Mesendoderm (in vitro differentiated cells): ENCODE measurements at regions not wholly inside any gene's neighbourhood (a gene's known extent, or its start where the extent isn't known, plus 50 kb on each side); places are given as distances from the start of the nearest gene placed in this dataset.

Source experiments
- DNase-seq: peaks from one replicate; pipeline ENCODE4 v3.0.0; 2013
- H2AK5ac ChIP-seq: 2 replicates; pipeline ENCODE4 v1.6.1; 2013; ENCODE audit warnings: low read length, inconsistent platforms
- H2BK120ac ChIP-seq: 2 replicates; pipeline ENCODE4 v1.6.1; 2013; ENCODE audit warnings: low read depth, mild to moderate bottlenecking, low read length, moderate library complexity, mixed read lengths
- H2BK15ac ChIP-seq: replicated peaks from 2 replicates; pipeline ENCODE4 v1.6.1; 2013; ENCODE audit warnings: low read depth, mild to moderate bottlenecking, moderate library complexity
- H2BK5ac ChIP-seq: 2 replicates; pipeline ENCODE4 v1.6.1; 2013; ENCODE audit warnings: low read length, inconsistent platforms
- H3K18ac ChIP-seq: 2 replicates; pipeline ENCODE4 v1.6.1; 2013; ENCODE audit warnings: mild to moderate bottlenecking, low read length, mixed read lengths
- H3K23ac ChIP-seq: one replicate; pipeline ENCODE4 v1.6.1; 2013; ENCODE audit warnings: low read length
- H3K27ac ChIP-seq: 2 replicates; pipeline ENCODE4 v1.5.1; 2013; ENCODE audit warnings: low read depth, mild to moderate bottlenecking, inconsistent platforms, low read length, moderate library complexity
- H3K27me3 ChIP-seq: 2 replicates; pipeline ENCODE4 v1.6.1; 2013; ENCODE audit warnings: low read length, control low read depth, mild to moderate bottlenecking, inconsistent platforms; ENCODE audit not compliant: insufficient read depth, poor library complexity
- H3K36me3 ChIP-seq: 2 replicates; pipeline ENCODE4 v1.6.1; 2013; ENCODE audit warnings: low read length, inconsistent platforms; ENCODE audit not compliant: control insufficient read depth, insufficient read depth
- H3K4ac ChIP-seq: one replicate; pipeline ENCODE4 v1.6.1; 2013; ENCODE audit warnings: low read depth, mild to moderate bottlenecking, low read length, moderate library complexity
- H3K4me1 ChIP-seq: 2 replicates; pipeline ENCODE4 v1.6.1; 2013; ENCODE audit warnings: low read depth, low read length, inconsistent platforms; ENCODE audit not compliant: control insufficient read depth
- H3K4me2 ChIP-seq: 2 replicates; pipeline ENCODE4 v1.6.1; 2013; ENCODE audit warnings: low read length
- H3K4me3 ChIP-seq: 2 replicates; pipeline ENCODE4 v1.5.1; 2013; ENCODE audit warnings: mild to moderate bottlenecking, low read length
- H3K56ac ChIP-seq: one replicate; pipeline ENCODE4 v1.6.1; 2013; ENCODE audit warnings: low read length
- H3K79me1 ChIP-seq: 2 replicates; pipeline ENCODE4 v1.6.1; 2013; ENCODE audit warnings: low read length, inconsistent platforms
- H3K79me2 ChIP-seq: 2 replicates; pipeline ENCODE4 v1.6.1; 2013; ENCODE audit warnings: mild to moderate bottlenecking, low read length; ENCODE audit not compliant: control insufficient read depth, insufficient read depth
- H3K9ac ChIP-seq: 2 replicates; pipeline ENCODE4 v1.6.1; 2013; ENCODE audit warnings: low read length, inconsistent platforms
- H4K5ac ChIP-seq: one replicate; pipeline ENCODE4 v1.6.1; 2013; ENCODE audit warnings: low read length
- H4K8ac ChIP-seq: one replicate; pipeline ENCODE4 v1.6.1; 2013; ENCODE audit warnings: low read depth, mild to moderate bottlenecking, control low read depth, low read length, moderate library complexity
- WGBS: extraction: QIAGEN DNeasy Blood & Tissue Kit; methylation state at CpG from one replicate; pipeline ENCODE4 v1.1.7; 2013; ENCODE audit warnings: low lambda C conversion rate, missing lambda C conversion rate; ENCODE audit not compliant: insufficient coverage; ENCODE audit errors: extremely low coverage; 5-methylcytosine and 5-hydroxymethylcytosine counted together

- Histone ChIP-seq H3K79me1 (no peaks in the 10 kb centered on the region), H3K27me3 (no peaks in the 10 kb centered on the region), H3K23ac (no peak overlapping the region), H4K5ac (no peak overlapping the region), H2AK5ac (no peak overlapping the region), H2BK15ac (no peak overlapping the region), H3K9ac (no peak overlapping the region), H3K4me1 (no peaks in the 10 kb centered on the region), H4K8ac (no peak overlapping the region), H3K18ac (no peak overlapping the region), H3K79me2 (no peaks in the 10 kb centered on the region), H2BK120ac (no peak overlapping the region), H3K4me3 (no peak overlapping the region), H3K27ac (no peak overlapping the region), H3K4ac (no peak overlapping the region), H2BK5ac (no peak overlapping the region), H3K36me3 (no peaks in the 10 kb centered on the region), H3K4me2 (no peak overlapping the region), H3K56ac (no peak overlapping the region)
- DNase-seq = no peak
- no CpG with 5 or more reads among the region's 3 CpGs for WGBS
Measured at GRCh38 chr12:115118177-115118724, 434.3 kb upstream of the TBX3 start.

- no peaks in the 10 kb centered on the region for H3K27me3 ChIP-seq
- DNase-seq = no peak
- H2AK5ac ChIP-seq = no peak overlapping the region
- no peak overlapping the region for H3K18ac ChIP-seq
- no peak overlapping the region for H3K9ac ChIP-seq
- no peak overlapping the region for H2BK5ac ChIP-seq
- H2BK15ac ChIP-seq = no peak overlapping the region
- H4K8ac ChIP-seq = no peak overlapping the region
- H3K23ac ChIP-seq = no peak overlapping the region
- no peaks in the 10 kb centered on the region for H3K79me1 ChIP-seq
- H3K4me3 ChIP-seq = no peak overlapping the region
- no peak overlapping the region for H3K4ac ChIP-seq
- WGBS = no CpG with 5 or more reads among the region's 3 CpGs
- no peak overlapping the region for H3K56ac ChIP-seq
- H4K5ac ChIP-seq = no peak overlapping the region
- no peak overlapping the region for H2BK120ac ChIP-seq
- H3K4me1 ChIP-seq = no peaks in the 10 kb centered on the region
- no peak overlapping the region for H3K27ac ChIP-seq
- H3K36me3 ChIP-seq = no peaks in the 10 kb centered on the region
- no peaks in the 10 kb centered on the region for H3K79me2 ChIP-seq
- H3K4me2 ChIP-seq = no peak overlapping the region
Measured at GRCh38 chr12:115114140-115114539, 430.2 kb upstream of the TBX3 start.

GRCh38 chr12:115109863-115110262 lies 425.9 kb upstream of the TBX3 start:
- Histone ChIP-seq H3K4me3 (no peak overlapping the region), H3K36me3 (no peaks in the 10 kb centered on the region), H2AK5ac (no peak overlapping the region), H4K8ac (no peak overlapping the region), H3K56ac (no peak overlapping the region), H3K79me2 (no peaks in the 10 kb centered on the region), H3K9ac (no peak overlapping the region), H3K79me1 (no peaks in the 10 kb centered on the region), H3K4me1 (no peaks in the 10 kb centered on the region), H3K4me2 (no peak overlapping the region), H2BK120ac (no peak overlapping the region), H3K23ac (no peak overlapping the region), H2BK15ac (no peak overlapping the region), H3K27me3 (no peaks in the 10 kb centered on the region), H3K4ac (no peak overlapping the region), H4K5ac (no peak overlapping the region), H2BK5ac (no peak overlapping the region), H3K27ac (no peak overlapping the region), H3K18ac (no peak overlapping the region)
- WGBS = no CpG with 5 or more reads among the region's 3 CpGs
- DNase-seq = no peak

GRCh38 chr12:115108129-115109100 lies 424.4 kb upstream of the TBX3 start:
- no peak overlapping the region for H3K4me3 ChIP-seq
- H3K27me3 ChIP-seq = no peaks in the 10 kb centered on the region
- H3K36me3 ChIP-seq = no peaks in the 10 kb centered on the region
- H2BK5ac ChIP-seq = no peak overlapping the region
- H3K18ac ChIP-seq = no peak overlapping the region
- H2AK5ac ChIP-seq = no peak overlapping the region
- no peak overlapping the region for H4K5ac ChIP-seq
- no CpG with 5 or more reads among the region's 3 CpGs for WGBS
- H2BK120ac ChIP-seq = no peak overlapping the region
- H3K79me1 ChIP-seq = no peaks in the 10 kb centered on the region
- no peak overlapping the region for H2BK15ac ChIP-seq
- no peak overlapping the region for H4K8ac ChIP-seq
- H3K27ac ChIP-seq = no peak overlapping the region
- no peak overlapping the region for H3K23ac ChIP-seq
- DNase-seq = no peak
- no peak overlapping the region for H3K4ac ChIP-seq
- no peaks in the 10 kb centered on the region for H3K79me2 ChIP-seq
- peaks cover 5% of the 10 kb centered on the region for H3K4me1 ChIP-seq
- H3K9ac ChIP-seq = no peak overlapping the region
- H3K56ac ChIP-seq = no peak overlapping the region
- H3K4me2 ChIP-seq = no peak overlapping the region

- peaks cover 5% of the 10 kb centered on the region for H3K4me1 ChIP-seq
- no CpG with 5 or more reads among the region's 10 CpGs for WGBS
- no peak overlapping the region for H3K27ac ChIP-seq
Measured at GRCh38 chr12:115103884-115104883, 420.2 kb upstream of the TBX3 start.

More at GRCh38 chr12:115103884-115104883, 420.2 kb upstream of the TBX3 start:
- peak overlapping the region; percentile 64 for H3K18ac ChIP-seq
- no peak overlapping the region for H3K23ac ChIP-seq
- H3K4ac ChIP-seq = no peak overlapping the region
- no peak overlapping the region for H4K8ac ChIP-seq
- no peak overlapping the region for H2BK120ac ChIP-seq
- H4K5ac ChIP-seq = no peak overlapping the region
- peak; percentile 63 for DNase-seq
- H3K4me3 ChIP-seq = no peak overlapping the region
- no peak overlapping the region for H3K56ac ChIP-seq
- H2BK15ac ChIP-seq = no peak overlapping the region
- H2BK5ac ChIP-seq = no peak overlapping the region
- H2AK5ac ChIP-seq = no peak overlapping the region
- H3K79me1 ChIP-seq = no peaks in the 10 kb centered on the region
- H3K4me2 ChIP-seq = no peak overlapping the region
- H3K79me2 ChIP-seq = no peaks in the 10 kb centered on the region
- H3K9ac ChIP-seq = no peak overlapping the region
- H3K27me3 ChIP-seq = no peaks in the 10 kb centered on the region
- no peaks in the 10 kb centered on the region for H3K36me3 ChIP-seq
